SJCRH30 (cell line): ENCODE measurements at regions not wholly inside any gene's neighbourhood (a gene's known extent, or its start where the extent isn't known, plus 50 kb on each side); places are given as distances from the start of the nearest gene placed in this dataset.

ENCODE experiments used
- DNase-seq, 2 experiments: peaks; one replicate each; pipeline ENCODE4 v3.0.0-alpha.2; 2015 to 2020
- H3K27ac ChIP-seq: fragments of 250-450 bp; sonication (Bioruptor Pico); 2 replicates; pipeline ENCODE4 v1.5.1; 2020; ENCODE audit warnings: mild to moderate bottlenecking, moderate library complexity
- H3K27me3 ChIP-seq: fragments of 250-450 bp; sonication (Bioruptor Pico); 2 replicates; pipeline ENCODE4 v1.5.1; 2020; ENCODE audit warnings: mild to moderate bottlenecking, moderate library complexity
- H3K36me3 ChIP-seq: fragments of 250-450 bp; sonication (Bioruptor Pico); 2 replicates; pipeline ENCODE4 v1.5.1; 2020; ENCODE audit warnings: mild to moderate bottlenecking, moderate library complexity
- H3K4me1 ChIP-seq: fragments of 250-450 bp; sonication (Bioruptor Pico); 2 replicates; pipeline ENCODE4 v1.5.1; 2020; ENCODE audit warnings: mild to moderate bottlenecking, moderate library complexity
- H3K4me3 ChIP-seq: fragments of 250-450 bp; sonication (Bioruptor Pico); 2 replicates; pipeline ENCODE4 v1.5.1; 2020; ENCODE audit warnings: mild to moderate bottlenecking, moderate library complexity
- H3K9me3 ChIP-seq: fragments of 250-450 bp; sonication (Bioruptor Pico); replicated peaks from 2 replicates; pipeline ENCODE4 v1.5.1; 2020; ENCODE audit warnings: mild to moderate bottlenecking, moderate library complexity

DNA sequence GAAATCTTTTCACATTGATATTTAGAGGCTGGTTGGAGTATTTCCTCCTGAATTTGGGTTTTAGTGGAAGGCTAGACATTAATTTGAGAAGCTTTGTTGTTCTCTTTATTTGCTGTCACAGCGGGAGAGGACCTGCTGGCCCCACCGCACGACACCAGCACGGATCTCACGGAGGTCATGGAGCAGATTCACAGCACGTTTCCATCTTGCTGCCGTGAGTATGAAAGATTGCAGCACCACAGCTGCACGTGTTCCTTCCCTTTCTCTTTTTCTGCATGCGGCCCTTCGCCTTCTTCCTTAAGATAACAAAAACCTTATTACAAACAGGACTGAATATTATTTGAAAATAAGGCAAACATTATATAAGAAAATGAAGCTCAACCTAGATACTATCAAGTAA, 555.5 kb downstream of the UTRN start:
- no peaks in the 10 kb centered on the region for H3K9me3 ChIP-seq
- no peak overlapping the region for H3K27ac ChIP-seq
- no peak for DNase-seq
- H3K27me3 ChIP-seq = no peaks in the 10 kb centered on the region
- no peak overlapping the region for H3K4me3 ChIP-seq
- no peaks in the 10 kb centered on the region for H3K4me1 ChIP-seq
- peaks cover 5% of the 10 kb centered on the region; the same call in 1 of the 2 replicates for H3K36me3 ChIP-seq

DNA sequence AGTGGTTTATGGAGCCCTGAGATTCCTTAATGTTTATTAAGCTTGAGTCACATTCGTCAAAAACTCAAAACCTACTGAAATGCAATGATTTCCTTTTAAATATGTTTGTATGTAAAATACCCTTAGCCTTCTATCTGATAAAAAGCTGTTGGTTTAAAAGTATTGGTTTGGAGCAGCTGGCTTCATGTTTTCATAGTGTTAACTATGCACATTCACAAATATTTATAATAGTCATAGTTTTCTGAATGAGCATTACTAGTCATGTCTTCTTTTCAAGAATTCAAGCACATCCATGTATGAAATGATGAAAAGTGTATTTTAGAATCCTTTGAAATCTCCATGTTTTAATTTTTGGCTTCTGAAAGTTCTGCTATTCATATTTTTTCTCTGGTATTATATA, 558.6 kb downstream of the UTRN start:
- H3K4me1 ChIP-seq = no peaks in the 10 kb centered on the region
- no peak overlapping the region for H3K27ac ChIP-seq
- H3K36me3 ChIP-seq = peaks cover 7% of the 10 kb centered on the region; the same call in 1 of the 2 replicates
- no peak for DNase-seq
- no peaks in the 10 kb centered on the region for H3K27me3 ChIP-seq
- H3K4me3 ChIP-seq = no peak overlapping the region
- no peaks in the 10 kb centered on the region for H3K9me3 ChIP-seq

DNA sequence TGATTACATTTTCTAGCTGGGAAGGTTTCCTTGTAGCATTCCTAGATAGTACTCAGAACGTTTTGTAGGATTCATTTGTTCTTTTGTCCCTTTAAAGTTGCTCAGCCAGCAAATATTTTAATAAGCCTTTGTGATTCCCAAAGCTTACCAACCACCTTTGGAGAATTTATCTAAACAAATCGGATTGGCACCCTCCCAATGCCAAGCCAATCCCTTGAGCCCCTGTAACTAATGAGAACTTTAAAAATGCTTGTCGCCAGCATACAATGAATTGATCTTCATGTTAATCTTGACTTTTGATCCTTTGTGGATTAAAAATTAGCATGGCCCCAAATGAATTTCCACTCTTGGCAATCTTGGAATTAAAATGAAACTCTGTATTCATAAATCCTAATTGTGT, 559.5 kb downstream of the UTRN start:
- Histone ChIP-seq H3K9me3 (no peaks in the 10 kb centered on the region), H3K4me1 (no peaks in the 10 kb centered on the region), H3K36me3 (peaks cover 7% of the 10 kb centered on the region; the same call in 1 of the 2 replicates), H3K27ac (no peak overlapping the region), H3K27me3 (no peaks in the 10 kb centered on the region), H3K4me3 (no peak overlapping the region)
- DNase-seq = no peak

DNA sequence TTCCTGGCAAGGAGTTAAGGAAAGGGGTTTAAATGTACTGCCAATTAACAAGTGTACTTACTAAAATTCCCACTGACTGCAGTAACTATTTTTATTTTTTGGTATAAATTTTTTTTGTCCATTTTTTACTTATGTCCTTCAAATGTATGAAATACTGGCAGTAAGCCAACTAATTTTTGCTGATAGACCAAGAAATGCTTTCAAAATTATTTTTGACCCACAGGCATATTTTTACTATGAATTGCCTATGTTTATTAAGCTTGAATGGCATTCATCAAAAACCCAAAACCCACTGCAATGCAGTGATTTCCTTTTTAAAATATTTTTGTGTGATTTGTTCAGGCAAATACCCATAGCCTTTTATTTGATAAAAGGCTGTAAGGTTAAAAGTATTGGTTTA, 560.1 kb downstream of the UTRN start:
- H3K9me3 ChIP-seq = no peaks in the 10 kb centered on the region

DNA sequence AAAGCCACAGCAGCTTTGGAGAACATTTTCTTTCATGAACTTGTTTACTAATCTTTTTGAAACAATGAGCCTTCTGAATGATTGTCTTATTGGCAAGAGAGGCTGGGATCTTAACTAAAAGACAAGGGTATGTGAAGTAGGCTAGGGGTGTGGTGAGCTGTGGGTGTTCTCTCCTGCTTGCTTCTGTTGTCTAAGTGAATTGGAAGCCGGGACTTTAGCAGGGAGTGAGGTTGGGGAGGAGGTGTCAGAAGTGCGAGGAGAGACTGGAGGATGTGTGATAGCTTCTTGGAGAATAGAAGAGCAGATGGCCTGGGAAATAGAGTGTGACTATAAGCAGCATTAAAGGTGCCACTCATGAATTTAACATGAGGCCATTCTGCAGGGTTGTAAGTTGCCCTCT, 562.8 kb downstream of the UTRN start:
- Histone ChIP-seq H3K9me3 (no peaks in the 10 kb centered on the region), H3K4me3 (no peak overlapping the region), H3K27me3 (no peaks in the 10 kb centered on the region)

More for the DNA sequence above, 560.1 kb downstream of the UTRN start:
- no peaks in the 10 kb centered on the region for H3K27me3 ChIP-seq
- H3K4me1 ChIP-seq = no peaks in the 10 kb centered on the region
- peaks cover 7% of the 10 kb centered on the region; the same call in 1 of the 2 replicates for H3K36me3 ChIP-seq
- DNase-seq = no peak
- H3K4me3 ChIP-seq = no peak overlapping the region
- no peak overlapping the region for H3K27ac ChIP-seq

DNA sequence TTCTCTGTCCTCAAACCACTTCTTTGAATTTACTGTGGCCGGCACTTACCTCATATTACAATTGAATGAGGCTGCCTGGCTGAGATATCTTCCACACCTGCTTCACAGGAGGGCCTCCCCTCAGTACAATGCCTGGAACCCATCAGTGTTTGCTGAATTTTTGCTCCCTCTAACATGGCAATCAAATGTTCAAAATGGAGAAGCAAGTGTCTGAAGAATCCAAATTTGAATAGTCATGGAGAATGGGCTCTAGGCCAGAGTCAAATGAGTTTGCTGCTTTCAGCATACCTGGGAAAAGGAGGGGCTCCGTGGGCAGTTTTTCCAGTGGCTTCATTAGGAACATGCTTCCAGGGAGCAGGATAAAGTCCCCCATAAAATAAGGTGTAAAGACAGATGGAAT, 564.8 kb downstream of the UTRN start:
- Histone ChIP-seq H3K9me3 (no peaks in the 10 kb centered on the region), H3K36me3 (peaks cover 8% of the 10 kb centered on the region; the same call in 1 of the 2 replicates), H3K27ac (no peak overlapping the region), H3K4me3 (no peak overlapping the region), H3K27me3 (no peaks in the 10 kb centered on the region), H3K4me1 (no peaks in the 10 kb centered on the region)
- no peak for DNase-seq

More for the DNA sequence above, 562.8 kb downstream of the UTRN start:
- H3K27ac ChIP-seq = no peak overlapping the region
- H3K36me3 ChIP-seq = peaks cover 8% of the 10 kb centered on the region; the same call in 1 of the 2 replicates
- no peak for DNase-seq
- no peaks in the 10 kb centered on the region for H3K4me1 ChIP-seq

DNA sequence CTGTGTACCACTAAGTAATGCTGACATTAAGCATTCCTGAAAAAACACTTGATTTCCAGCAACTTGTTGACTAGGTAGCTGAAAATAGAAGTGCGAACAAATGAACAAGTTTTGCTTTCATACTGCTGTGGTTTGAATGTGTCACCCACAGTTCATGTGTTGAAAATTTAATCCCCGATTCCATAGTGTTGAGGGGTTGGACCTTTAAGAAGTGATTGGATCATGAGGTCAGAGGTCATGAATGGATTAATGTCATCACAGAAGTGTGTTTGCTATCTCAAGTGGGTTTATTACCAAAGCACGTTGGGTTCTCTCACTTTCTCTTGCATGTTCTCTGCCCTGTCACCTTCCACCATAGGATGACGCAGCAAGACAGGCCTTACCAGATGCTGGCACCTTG, 568.5 kb downstream of the UTRN start:
- H3K36me3 ChIP-seq = peaks cover 4% of the 10 kb centered on the region; the same call in 1 of the 2 replicates
- no peaks in the 10 kb centered on the region for H3K4me1 ChIP-seq
- no peak overlapping the region for H3K4me3 ChIP-seq
- no peaks in the 10 kb centered on the region for H3K9me3 ChIP-seq
- H3K27ac ChIP-seq = no peak overlapping the region
- DNase-seq = no peak
- H3K27me3 ChIP-seq = no peaks in the 10 kb centered on the region

DNA sequence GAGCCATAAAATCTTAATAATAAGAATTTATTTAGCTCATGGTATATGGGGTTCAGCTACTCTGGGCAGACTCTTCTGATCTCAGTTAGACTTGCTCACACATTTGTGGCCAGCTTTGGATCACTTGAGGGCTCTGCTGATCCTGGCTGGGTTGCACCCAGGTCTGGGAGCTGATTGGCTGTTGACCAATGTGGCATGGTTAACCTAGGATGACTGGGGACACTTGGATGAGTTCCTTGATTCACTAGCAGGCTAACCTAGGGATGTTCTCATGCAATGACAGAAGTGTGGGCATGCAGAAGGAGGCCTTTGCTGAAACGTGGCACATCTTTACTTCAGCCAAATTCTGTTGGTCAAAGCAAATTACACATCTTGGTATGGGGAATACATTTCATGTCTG, 569.5 kb downstream of the UTRN start:
- H3K9me3 ChIP-seq = no peaks in the 10 kb centered on the region
- peaks cover 4% of the 10 kb centered on the region; the same call in 1 of the 2 replicates for H3K36me3 ChIP-seq
- H3K4me3 ChIP-seq = no peak overlapping the region
- DNase-seq = no peak
- no peaks in the 10 kb centered on the region for H3K4me1 ChIP-seq
- H3K27ac ChIP-seq = no peak overlapping the region
- no peaks in the 10 kb centered on the region for H3K27me3 ChIP-seq

DNA sequence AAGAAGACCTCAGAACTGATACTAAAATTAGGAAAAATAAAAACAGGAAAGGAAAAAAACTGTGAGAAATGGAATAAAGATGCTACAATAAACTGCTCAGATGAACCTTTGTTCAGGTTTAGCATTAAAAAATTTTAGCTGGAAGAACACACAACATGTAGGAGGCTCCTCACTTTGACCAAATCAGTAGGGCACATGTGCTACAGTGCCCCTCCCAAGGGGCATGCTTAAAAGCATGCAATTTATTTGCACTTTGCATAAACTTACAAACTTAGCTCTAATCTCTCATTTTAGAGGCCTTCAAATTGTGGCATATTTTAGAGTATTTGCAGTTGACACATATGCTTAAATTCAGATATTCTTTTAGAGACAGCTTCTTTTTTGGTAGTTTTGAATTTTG, 570.2 kb downstream of the UTRN start:
- no peak for DNase-seq
- Histone ChIP-seq H3K27me3 (no peaks in the 10 kb centered on the region), H3K36me3 (peaks cover 4% of the 10 kb centered on the region; the same call in 1 of the 2 replicates), H3K4me3 (no peak overlapping the region), H3K27ac (no peak overlapping the region), H3K4me1 (no peaks in the 10 kb centered on the region), H3K9me3 (no peaks in the 10 kb centered on the region)

DNA sequence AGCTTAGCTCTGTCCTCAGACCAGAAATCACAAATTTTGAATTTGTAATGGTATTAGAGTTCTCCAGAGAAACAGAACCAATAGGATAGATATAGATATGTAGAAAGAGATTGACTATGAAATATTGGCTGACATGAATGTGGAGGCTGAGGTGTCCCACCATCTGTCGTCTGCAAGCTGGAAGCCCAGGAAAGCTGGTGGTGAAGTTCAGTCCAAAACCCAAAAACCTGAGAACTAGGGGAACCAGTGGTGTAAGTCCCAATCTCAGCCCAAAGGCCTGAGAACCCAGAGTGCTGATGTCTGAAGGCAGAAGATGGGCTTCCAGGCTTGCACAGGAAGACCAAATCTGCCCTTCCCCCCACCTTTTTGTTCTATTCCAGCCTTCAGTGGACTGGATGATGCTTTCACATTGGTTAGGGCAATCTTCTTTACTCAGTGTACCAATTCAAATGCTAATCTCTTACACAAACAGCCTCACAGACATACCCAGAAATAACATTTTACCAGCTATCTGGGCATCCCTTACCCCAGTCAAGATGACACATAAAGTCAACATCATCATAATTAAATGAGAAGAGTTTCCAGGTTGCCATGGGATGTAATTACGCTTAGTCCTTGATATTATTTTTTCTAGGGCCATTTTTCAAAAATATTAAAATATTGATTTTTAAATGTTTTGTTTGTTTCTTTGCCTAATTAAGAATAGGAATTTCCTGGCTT, 570.8 kb downstream of the UTRN start:
- Histone ChIP-seq H3K9me3 (no peaks in the 10 kb centered on the region), H3K27me3 (no peaks in the 10 kb centered on the region), H3K36me3 (peaks cover 4% of the 10 kb centered on the region; the same call in 1 of the 2 replicates), H3K27ac (no peak overlapping the region), H3K4me1 (no peaks in the 10 kb centered on the region), H3K4me3 (no peak overlapping the region)
- no peak for DNase-seq

DNA sequence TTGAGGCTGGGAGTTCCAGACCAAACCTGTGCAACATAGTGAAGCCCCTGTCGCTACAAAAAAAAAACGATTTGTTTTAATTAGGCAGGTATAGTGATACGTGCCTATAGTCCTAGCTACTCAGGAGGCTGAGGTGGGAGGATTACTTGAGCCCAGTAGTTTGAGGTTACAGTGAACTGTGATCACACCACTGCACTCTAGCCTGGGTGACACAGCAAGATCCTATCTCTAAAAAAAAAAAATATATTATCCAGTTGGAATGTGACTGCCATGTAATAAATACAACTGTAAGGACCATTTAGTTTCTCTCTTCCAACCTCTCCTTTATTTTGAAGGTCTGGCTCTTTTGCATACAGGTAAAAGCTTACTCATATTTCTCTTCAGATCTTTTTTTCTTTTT, 571.5 kb downstream of the UTRN start:
- DNase-seq = no peak
- Histone ChIP-seq H3K27me3 (no peaks in the 10 kb centered on the region), H3K4me1 (no peaks in the 10 kb centered on the region), H3K9me3 (no peaks in the 10 kb centered on the region), H3K36me3 (peaks cover 4% of the 10 kb centered on the region; the same call in 1 of the 2 replicates), H3K27ac (no peak overlapping the region), H3K4me3 (no peak overlapping the region)

DNA sequence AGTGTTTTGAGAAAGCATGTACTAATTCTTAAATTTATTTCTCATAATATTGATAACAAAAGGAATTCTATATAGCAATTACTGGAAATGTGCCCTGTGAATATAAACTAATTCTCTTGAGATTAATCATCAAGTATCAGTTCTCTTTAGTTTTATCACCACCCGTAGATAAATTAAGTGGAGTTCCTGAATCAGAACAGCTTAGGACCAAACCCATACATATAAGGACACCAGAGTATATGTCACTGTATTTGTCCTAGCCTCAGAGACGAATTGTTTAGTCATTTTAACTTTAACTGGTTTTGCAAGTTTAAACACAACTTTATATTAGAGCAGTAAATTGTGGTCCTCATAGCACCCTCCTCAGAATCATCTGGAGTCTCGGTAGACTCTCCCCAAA, 572.0 kb downstream of the UTRN start:
- no peak for DNase-seq

DNA sequence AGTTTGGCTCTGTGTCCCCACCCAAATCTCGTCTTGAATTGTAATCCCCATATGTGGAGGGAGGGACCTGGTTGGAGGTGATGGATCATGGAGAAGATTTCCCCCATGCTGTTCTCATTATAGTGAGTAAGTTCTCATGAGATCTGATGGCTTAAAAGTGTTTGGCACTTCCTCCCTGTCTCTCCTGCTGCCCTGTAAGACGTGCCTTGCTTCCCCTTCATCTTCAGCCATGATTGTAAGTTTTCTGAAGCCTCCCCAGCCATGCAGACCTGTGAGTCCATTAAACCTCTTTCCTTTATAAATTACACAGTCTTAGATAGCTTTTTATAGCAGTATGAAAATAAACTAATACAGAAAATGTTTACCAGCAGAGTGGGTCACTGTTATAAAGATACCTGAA, 577.6 kb downstream of the UTRN start:
- no peak for DNase-seq
- peaks cover 5% of the 10 kb centered on the region; the same call in 1 of the 2 replicates for H3K9me3 ChIP-seq
- no peak overlapping the region for H3K27ac ChIP-seq
- no peaks in the 10 kb centered on the region for H3K4me1 ChIP-seq
- H3K27me3 ChIP-seq = no peaks in the 10 kb centered on the region
- no peaks in the 10 kb centered on the region for H3K36me3 ChIP-seq
- H3K4me3 ChIP-seq = no peak overlapping the region

More for the DNA sequence above, 572.0 kb downstream of the UTRN start:
- no peaks in the 10 kb centered on the region for H3K4me1 ChIP-seq
- no peaks in the 10 kb centered on the region for H3K27me3 ChIP-seq
- H3K9me3 ChIP-seq = no peaks in the 10 kb centered on the region
- H3K27ac ChIP-seq = no peak overlapping the region
- peaks cover under 1% of the 10 kb centered on the region; the same call in 1 of the 2 replicates for H3K36me3 ChIP-seq
- H3K4me3 ChIP-seq = no peak overlapping the region

DNA sequence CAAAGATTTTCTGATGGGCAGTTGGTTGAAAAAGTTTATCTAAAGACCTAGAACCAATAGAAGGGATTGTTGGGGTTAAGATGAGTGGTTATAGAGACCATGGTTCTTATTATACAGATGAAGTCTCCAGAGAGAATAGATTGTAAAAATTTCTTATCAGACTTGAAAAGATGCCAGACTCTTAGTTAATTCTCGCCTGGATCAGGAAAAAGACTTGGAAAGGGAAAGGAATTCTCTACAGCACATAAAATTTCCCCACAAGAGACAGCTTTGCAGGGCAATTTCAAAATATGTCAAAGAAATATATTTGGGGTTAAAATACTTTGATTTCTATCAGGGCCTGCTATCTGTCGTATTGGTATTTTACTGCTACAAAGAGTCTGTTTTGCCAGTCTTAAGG, 582.6 kb downstream of the UTRN start:
- Histone ChIP-seq H3K9me3 (peaks cover 5% of the 10 kb centered on the region; the same call in 1 of the 2 replicates), H3K4me3 (no peak overlapping the region)

DNA sequence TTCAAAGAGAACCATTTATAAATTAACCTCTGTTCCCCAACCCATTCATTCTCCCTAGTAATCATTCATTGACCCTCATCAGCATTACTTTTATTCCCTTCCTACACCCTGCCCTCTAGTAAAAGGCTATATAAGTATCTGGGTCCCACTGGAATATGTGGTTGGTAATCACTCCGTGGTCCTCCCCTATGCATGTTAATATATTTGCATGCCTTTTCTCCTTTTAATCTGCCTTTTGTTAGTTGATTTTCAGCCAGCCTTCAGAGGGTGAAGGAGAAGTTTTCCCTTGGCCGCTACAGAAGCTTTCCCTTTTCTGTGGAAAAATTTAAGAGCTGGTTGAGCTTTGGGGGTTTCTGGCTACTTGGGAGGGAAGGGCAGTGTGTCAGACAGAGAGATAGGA, 585.6 kb downstream of the UTRN start:
- Histone ChIP-seq H3K36me3 (no peaks in the 10 kb centered on the region), H3K27ac (no peak overlapping the region), H3K4me3 (no peak overlapping the region), H3K27me3 (no peaks in the 10 kb centered on the region), H3K9me3 (no peaks in the 10 kb centered on the region; the same call in 1 of the 2 replicates), H3K4me1 (no peaks in the 10 kb centered on the region)
- no peak for DNase-seq

More for the DNA sequence above, 582.6 kb downstream of the UTRN start:
- H3K36me3 ChIP-seq = no peaks in the 10 kb centered on the region
- no peak for DNase-seq
- H3K4me1 ChIP-seq = no peaks in the 10 kb centered on the region
- no peaks in the 10 kb centered on the region for H3K27me3 ChIP-seq
- no peak overlapping the region for H3K27ac ChIP-seq
